Mesendoderm (in vitro differentiated cells): ENCODE measurements at regions not wholly inside any gene's neighbourhood (a gene's known extent, or its start where the extent isn't known, plus 50 kb on each side); places are given as distances from the start of the nearest gene placed in this dataset.
"Not testable (repeated sequence)": the region's sequence is repeated elsewhere in the genome, so short reads cannot be mapped to it uniquely, and the experiment has no call there.

Experiments used
- DNase-seq: peaks from one replicate; pipeline ENCODE4 v3.0.0; 2013
- H2AK5ac ChIP-seq: 2 replicates; pipeline ENCODE4 v1.6.1; 2013; ENCODE audit warnings: low read length, inconsistent platforms
- H2BK120ac ChIP-seq: 2 replicates; pipeline ENCODE4 v1.6.1; 2013; ENCODE audit warnings: low read depth, mild to moderate bottlenecking, low read length, moderate library complexity, mixed read lengths
- H2BK15ac ChIP-seq: replicated peaks from 2 replicates; pipeline ENCODE4 v1.6.1; 2013; ENCODE audit warnings: low read depth, mild to moderate bottlenecking, moderate library complexity
- H2BK5ac ChIP-seq: 2 replicates; pipeline ENCODE4 v1.6.1; 2013; ENCODE audit warnings: low read length, inconsistent platforms
- H3K18ac ChIP-seq: 2 replicates; pipeline ENCODE4 v1.6.1; 2013; ENCODE audit warnings: mild to moderate bottlenecking, low read length, mixed read lengths
- H3K23ac ChIP-seq: one replicate; pipeline ENCODE4 v1.6.1; 2013; ENCODE audit warnings: low read length
- H3K27ac ChIP-seq: 2 replicates; pipeline ENCODE4 v1.5.1; 2013; ENCODE audit warnings: low read depth, mild to moderate bottlenecking, inconsistent platforms, low read length, moderate library complexity
- H3K27me3 ChIP-seq: 2 replicates; pipeline ENCODE4 v1.6.1; 2013; ENCODE audit warnings: low read length, control low read depth, mild to moderate bottlenecking, inconsistent platforms; ENCODE audit not compliant: insufficient read depth, poor library complexity
- H3K36me3 ChIP-seq: 2 replicates; pipeline ENCODE4 v1.6.1; 2013; ENCODE audit warnings: low read length, inconsistent platforms; ENCODE audit not compliant: control insufficient read depth, insufficient read depth
- H3K4ac ChIP-seq: one replicate; pipeline ENCODE4 v1.6.1; 2013; ENCODE audit warnings: low read depth, mild to moderate bottlenecking, low read length, moderate library complexity
- H3K4me1 ChIP-seq: 2 replicates; pipeline ENCODE4 v1.6.1; 2013; ENCODE audit warnings: low read depth, low read length, inconsistent platforms; ENCODE audit not compliant: control insufficient read depth
- H3K4me2 ChIP-seq: 2 replicates; pipeline ENCODE4 v1.6.1; 2013; ENCODE audit warnings: low read length
- H3K4me3 ChIP-seq: 2 replicates; pipeline ENCODE4 v1.5.1; 2013; ENCODE audit warnings: mild to moderate bottlenecking, low read length
- H3K56ac ChIP-seq: one replicate; pipeline ENCODE4 v1.6.1; 2013; ENCODE audit warnings: low read length
- H3K79me1 ChIP-seq: 2 replicates; pipeline ENCODE4 v1.6.1; 2013; ENCODE audit warnings: low read length, inconsistent platforms
- H3K79me2 ChIP-seq: 2 replicates; pipeline ENCODE4 v1.6.1; 2013; ENCODE audit warnings: mild to moderate bottlenecking, low read length; ENCODE audit not compliant: control insufficient read depth, insufficient read depth
- H3K9ac ChIP-seq: 2 replicates; pipeline ENCODE4 v1.6.1; 2013; ENCODE audit warnings: low read length, inconsistent platforms
- H4K5ac ChIP-seq: one replicate; pipeline ENCODE4 v1.6.1; 2013; ENCODE audit warnings: low read length
- H4K8ac ChIP-seq: one replicate; pipeline ENCODE4 v1.6.1; 2013; ENCODE audit warnings: low read depth, mild to moderate bottlenecking, control low read depth, low read length, moderate library complexity
- WGBS: extraction: QIAGEN DNeasy Blood & Tissue Kit; methylation state at CpG from one replicate; pipeline ENCODE4 v1.1.7; 2013; ENCODE audit warnings: low lambda C conversion rate, missing lambda C conversion rate; ENCODE audit not compliant: insufficient coverage; ENCODE audit errors: extremely low coverage; 5-methylcytosine and 5-hydroxymethylcytosine counted together

GRCh38 chr7:76142861-76143260 lies 58.8 kb upstream of the SRRM3 start:
- no peaks in the 10 kb centered on the region for H3K79me2 ChIP-seq
- no peak overlapping the region for H3K18ac ChIP-seq
- no peak overlapping the region for H4K5ac ChIP-seq
- no peaks in the 10 kb centered on the region for H3K4me1 ChIP-seq
- no peak overlapping the region for H3K23ac ChIP-seq
- WGBS = no CpG with 5 or more reads among the region's 5 CpGs
- no peak overlapping the region for H4K8ac ChIP-seq
- no peak overlapping the region for H3K27ac ChIP-seq
- no peak overlapping the region for H2AK5ac ChIP-seq
- no peak overlapping the region for H2BK15ac ChIP-seq
- no peaks in the 10 kb centered on the region for H3K27me3 ChIP-seq
- no peak overlapping the region for H3K4ac ChIP-seq
- H3K56ac ChIP-seq = no peak overlapping the region
- DNase-seq = no peak
- H3K36me3 ChIP-seq = no peaks in the 10 kb centered on the region
- no peak overlapping the region for H3K4me2 ChIP-seq
- no peaks in the 10 kb centered on the region for H3K79me1 ChIP-seq
- H2BK120ac ChIP-seq = no peak overlapping the region
- no peak overlapping the region for H2BK5ac ChIP-seq
- no peak overlapping the region for H3K4me3 ChIP-seq
- no peak overlapping the region for H3K9ac ChIP-seq

GRCh38 chr7:76144664-76145270 lies 56.9 kb upstream of the SRRM3 start:
- not testable (repeated sequence) for H3K9ac ChIP-seq, H3K79me2 ChIP-seq, H3K18ac ChIP-seq, H3K23ac ChIP-seq, H3K4ac ChIP-seq, H4K8ac ChIP-seq, H3K36me3 ChIP-seq, H3K4me3 ChIP-seq, H3K4me1 ChIP-seq, H3K27me3 ChIP-seq, H2AK5ac ChIP-seq, H4K5ac ChIP-seq, H3K4me2 ChIP-seq, H2BK5ac ChIP-seq, H3K27ac ChIP-seq, H2BK15ac ChIP-seq, DNase-seq, H3K56ac ChIP-seq, H3K79me1 ChIP-seq, H2BK120ac ChIP-seq
- WGBS = no CpG with 5 or more reads among the region's 5 CpGs

DNA sequence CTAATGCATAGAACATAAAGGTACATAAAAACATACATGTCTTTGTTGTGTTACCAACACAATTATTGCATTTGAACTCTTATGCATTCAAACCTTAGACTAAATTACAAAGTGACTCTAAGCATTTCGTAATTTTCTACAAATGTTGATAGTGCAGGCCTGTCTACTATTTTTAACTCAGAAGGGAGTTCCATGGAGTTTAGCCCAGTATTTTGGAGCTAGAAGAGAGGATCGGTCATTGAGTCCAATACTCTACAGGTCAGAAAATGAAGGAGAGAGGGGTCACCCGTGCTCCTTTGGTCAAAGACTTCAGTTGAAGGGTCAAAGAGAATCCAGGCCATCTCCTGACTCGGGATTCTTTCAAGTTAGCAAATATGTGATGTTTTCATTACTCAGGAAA lies 55.3 kb upstream of the SRRM3 start:
- Histone ChIP-seq H3K23ac (no peak overlapping the region), H4K8ac (no peak overlapping the region), H3K36me3 (no peaks in the 10 kb centered on the region), H2AK5ac (no peak overlapping the region), H3K4me2 (no peak overlapping the region), H3K18ac (no peak overlapping the region), H2BK5ac (no peak overlapping the region), H3K79me2 (no peaks in the 10 kb centered on the region), H3K27me3 (no peaks in the 10 kb centered on the region), H3K4me3 (no peak overlapping the region), H2BK120ac (no peak overlapping the region), H3K56ac (no peak overlapping the region), H3K27ac (no peak overlapping the region), H3K4me1 (no peaks in the 10 kb centered on the region), H4K5ac (no peak overlapping the region), H3K79me1 (no peaks in the 10 kb centered on the region), H2BK15ac (no peak overlapping the region), H3K4ac (no peak overlapping the region), H3K9ac (no peak overlapping the region)
- no peak for DNase-seq
- no CpG with 5 or more reads among the region's 4 CpGs for WGBS

DNA sequence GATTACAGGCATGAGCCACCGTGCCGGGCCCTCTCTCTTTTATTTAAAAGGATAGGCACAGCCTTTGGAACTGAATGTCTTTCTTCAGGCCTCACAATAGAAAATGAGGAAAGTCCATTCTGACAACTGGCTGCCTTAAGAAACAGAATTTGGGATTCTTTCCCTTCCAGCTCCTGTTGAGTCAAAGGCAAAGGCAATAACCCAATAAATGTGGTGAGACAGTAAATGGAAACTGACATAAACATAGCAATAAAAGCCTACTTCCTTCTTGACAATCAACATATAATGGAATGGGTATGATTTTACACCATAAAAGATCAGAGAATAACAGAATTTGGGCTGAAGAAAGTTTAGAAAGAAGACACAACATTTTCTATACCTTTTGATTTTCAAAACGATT lies 52.7 kb upstream of the SRRM3 start:
- not testable (repeated sequence) for H3K4me3 ChIP-seq, H3K36me3 ChIP-seq, H3K4me2 ChIP-seq, H4K5ac ChIP-seq, H4K8ac ChIP-seq, H2AK5ac ChIP-seq, H3K23ac ChIP-seq, H3K27ac ChIP-seq, H3K4ac ChIP-seq, H2BK15ac ChIP-seq, H3K27me3 ChIP-seq, H3K79me1 ChIP-seq, H3K18ac ChIP-seq, H2BK5ac ChIP-seq, H3K9ac ChIP-seq, H3K4me1 ChIP-seq, DNase-seq, H3K79me2 ChIP-seq, H3K56ac ChIP-seq, H2BK120ac ChIP-seq
- WGBS = no CpG with 5 or more reads among the region's 3 CpGs

- DNase-seq = no peak
- Histone ChIP-seq H3K4me2 (no peak overlapping the region), H3K79me2 (no peaks in the 10 kb centered on the region), H3K27me3 (no peaks in the 10 kb centered on the region), H4K5ac (no peak overlapping the region), H3K18ac (no peak overlapping the region), H3K4ac (no peak overlapping the region), H3K23ac (no peak overlapping the region), H3K4me1 (no peaks in the 10 kb centered on the region), H3K79me1 (no peaks in the 10 kb centered on the region), H3K27ac (no peak overlapping the region), H3K4me3 (no peak overlapping the region), H2BK15ac (no peak overlapping the region), H4K8ac (no peak overlapping the region), H2BK120ac (no peak overlapping the region), H2AK5ac (no peak overlapping the region), H3K9ac (no peak overlapping the region), H3K36me3 (no peaks in the 10 kb centered on the region), H3K56ac (no peak overlapping the region), H2BK5ac (no peak overlapping the region)
- no CpG with 5 or more reads among the region's 53 CpGs for WGBS
Observed at GRCh38 chr7:76149847-76150691, 51.6 kb upstream of the SRRM3 start.
